VCaP (cell line): ENCODE measurements at regions not wholly inside any gene's neighbourhood (a gene's known extent, or its start where the extent isn't known, plus 50 kb on each side); places are given as distances from the start of the nearest gene placed in this dataset.
"Not testable (repeated sequence)": the region's sequence is repeated elsewhere in the genome, so short reads cannot be mapped to it uniquely, and the experiment has no call there.

ENCODE experiments used
- H3K27ac ChIP-seq: fragments of 450-650 bp; 2 replicates; pipeline ENCODE4 v1.5.1; 2017
- CTCF ChIP-seq: fragments of 450-650 bp; conservative IDR thresholded peaks from 2 replicates; pipeline ENCODE4 v1.5.1; 2017; ENCODE audit warnings: mild to moderate bottlenecking, moderate library complexity

GRCh38 chr11:109706945-109707344 is 285.0 kb downstream of the C11orf87 start:
- no peak overlapping the region for H3K27ac ChIP-seq
- TF ChIP-seq CTCF: no peak

- no peak overlapping the region for H3K27ac ChIP-seq
- TF ChIP-seq CTCF: no peak
Observed at GRCh38 chr11:109707411-109707810, 285.4 kb downstream of the C11orf87 start.

DNA sequence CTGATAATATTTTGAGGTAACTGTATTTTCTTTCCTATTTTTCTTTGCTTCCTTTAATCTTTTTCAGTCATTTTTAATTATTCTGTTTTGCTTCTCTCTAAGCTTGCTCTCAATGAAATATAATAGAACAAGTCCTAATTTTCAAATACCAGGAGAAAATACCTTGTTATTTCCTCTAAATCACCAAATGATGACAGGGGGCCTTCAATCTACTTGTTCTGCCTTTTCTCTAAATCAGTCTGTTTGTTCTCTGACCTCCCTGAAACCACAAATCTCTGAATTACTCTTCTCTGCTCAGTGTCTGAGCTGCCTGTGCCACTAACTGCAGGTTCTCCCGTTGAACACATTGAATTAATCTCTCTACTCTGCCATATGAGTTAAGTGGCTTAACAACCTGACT is 286.2 kb downstream of the C11orf87 start:
- no peak overlapping the region for H3K27ac ChIP-seq
- no peak for TF ChIP-seq CTCF

GRCh38 chr11:109714444-109714843 is 292.5 kb downstream of the C11orf87 start:
- not testable (repeated sequence) for H3K27ac ChIP-seq

- not testable (repeated sequence) for H3K27ac ChIP-seq
Observed at GRCh38 chr11:109715424-109715823, 293.4 kb downstream of the C11orf87 start.

DNA sequence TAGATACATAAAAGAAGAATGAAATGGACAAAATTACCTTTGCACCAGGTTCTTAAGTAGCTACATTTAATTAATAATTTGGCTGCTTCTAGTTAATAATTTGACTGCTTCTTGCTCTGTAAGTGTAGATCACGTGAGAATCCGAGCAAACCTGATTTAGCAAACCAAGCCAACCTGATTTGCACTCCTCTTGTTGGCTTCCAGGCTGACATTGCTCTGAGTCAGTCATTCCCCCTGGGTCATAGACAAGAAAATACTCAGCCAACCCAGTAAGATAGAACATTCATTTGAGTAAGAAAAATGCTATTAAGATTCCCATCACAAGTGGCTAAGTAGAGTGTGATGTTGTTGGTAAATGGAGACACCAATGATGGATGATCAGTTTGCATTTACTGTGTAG is 304.1 kb downstream of the C11orf87 start:
- TF ChIP-seq CTCF: no peak
- no peak overlapping the region for H3K27ac ChIP-seq

- H3K27ac ChIP-seq: no peak overlapping the region
- TF ChIP-seq CTCF: no peak
Observed at GRCh38 chr11:109728056-109728455, 306.1 kb downstream of the C11orf87 start.

DNA sequence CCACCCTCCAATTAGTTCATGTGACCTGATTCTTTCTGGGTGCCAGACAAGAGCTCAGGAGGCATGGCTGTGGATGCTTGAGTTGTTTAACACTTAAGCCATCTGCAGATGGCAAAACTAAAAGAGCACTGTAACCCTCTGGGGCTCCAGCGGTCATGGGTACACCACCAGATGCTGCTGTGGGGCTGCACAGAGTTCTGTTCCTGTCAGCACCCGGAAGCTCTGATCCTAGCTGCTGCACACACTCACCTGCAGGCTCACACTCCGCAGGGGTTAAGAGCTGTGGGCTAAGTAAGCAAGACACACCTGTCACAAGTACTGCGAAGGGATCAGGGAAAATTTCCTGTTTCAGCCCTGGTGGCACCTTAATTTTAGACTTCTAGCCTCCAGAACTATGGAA is 307.8 kb downstream of the C11orf87 start:
- H3K27ac ChIP-seq: no peak overlapping the region
- no peak for TF ChIP-seq CTCF

GRCh38 chr11:109730669-109731068 is 308.7 kb downstream of the C11orf87 start:
- TF ChIP-seq CTCF: no peak

More at GRCh38 chr11:109730669-109731068, 308.7 kb downstream of the C11orf87 start:
- no peak overlapping the region for H3K27ac ChIP-seq
